ENCODE measurements at regions not wholly inside any gene's neighbourhood (a gene's known extent, or its start where the extent isn't known, plus 50 kb on each side); places are given as distances from the start of the nearest gene placed in this dataset.
"Not testable (repeated sequence)": the region's sequence is repeated elsewhere in the genome, so short reads cannot be mapped to it uniquely, and the experiment has no call there.

DNA sequence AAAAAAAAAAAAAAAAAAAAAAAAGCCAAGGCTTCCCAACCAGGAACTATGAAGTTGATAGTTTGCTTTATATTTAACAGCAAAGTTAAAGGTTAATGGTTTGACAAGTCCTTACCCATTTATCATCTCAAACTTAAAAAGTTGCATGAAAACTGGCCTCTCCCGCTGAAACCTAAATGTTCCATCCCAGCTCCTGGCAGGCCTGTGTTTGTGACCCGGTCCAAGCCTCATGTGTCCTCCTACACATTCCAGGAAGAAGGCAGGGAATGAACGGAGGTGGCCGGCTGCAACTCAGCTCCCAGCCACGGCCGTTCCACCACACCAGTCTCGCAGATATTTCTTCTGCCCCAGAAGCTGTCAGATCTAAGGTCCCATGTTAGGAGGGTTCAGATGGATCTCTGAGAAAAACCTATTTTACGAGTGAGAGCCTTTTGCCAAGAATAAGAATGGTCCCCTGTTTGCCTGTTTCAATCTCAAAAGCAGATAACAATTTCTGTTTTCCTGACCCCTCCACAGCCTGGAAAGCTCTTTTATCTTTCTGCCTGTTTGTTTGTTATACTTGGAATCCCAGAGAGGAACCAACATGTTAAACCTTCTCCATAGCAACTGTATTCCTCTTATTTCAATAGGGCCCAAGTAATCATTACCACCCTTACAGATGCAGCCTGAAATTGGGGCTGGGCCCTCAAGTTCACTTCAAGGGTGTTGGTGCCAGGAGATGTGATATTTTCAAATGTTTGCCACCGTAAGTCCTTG lies 56.5 kb downstream of the KCTD12 start:
- no peak for DNase-seq (ENCODE audit: low spot score)

DNA sequence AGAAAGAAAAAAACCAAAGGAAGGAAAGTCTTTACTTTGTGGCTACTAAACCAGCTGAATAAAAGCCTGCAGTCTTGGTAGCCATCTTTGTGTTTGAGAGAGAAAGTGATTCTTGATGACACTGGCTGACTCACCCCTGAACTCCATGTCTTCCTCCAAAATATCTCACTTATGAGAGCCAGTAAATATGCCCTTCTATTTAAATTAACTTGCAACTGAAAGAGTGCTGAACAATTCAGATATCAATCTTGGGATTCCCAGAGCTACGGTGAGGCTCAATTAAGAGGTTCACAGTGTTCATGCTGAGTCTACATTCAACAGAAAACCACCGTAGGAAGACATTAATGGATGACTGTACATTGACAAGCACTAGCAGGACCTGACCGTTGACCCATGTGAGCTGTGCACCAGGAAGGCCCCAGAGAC lies 57.9 kb downstream of the KCTD12 start:
- DNase-seq (ENCODE audit: low spot score): no peak

DNA sequence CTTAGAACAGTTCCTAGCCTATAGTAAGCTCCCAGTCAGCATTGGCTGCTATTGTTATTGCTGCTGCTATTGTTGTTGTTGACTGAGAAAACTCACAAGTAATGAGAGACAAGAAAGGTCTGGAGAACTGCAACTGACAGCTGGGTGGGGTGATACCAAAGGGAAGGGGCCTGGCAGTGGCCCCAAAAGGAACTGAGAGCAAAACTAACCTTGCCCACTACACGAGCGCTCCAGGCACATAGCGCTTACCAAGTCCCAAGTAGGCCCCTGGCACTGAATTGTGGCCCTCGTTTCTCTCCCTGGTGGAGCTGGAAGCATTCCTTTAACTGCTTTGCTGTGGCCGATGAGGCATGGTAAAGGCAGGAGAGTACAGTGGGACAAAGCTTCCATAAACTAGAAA lies 59.7 kb downstream of the KCTD12 start:
- DNase-seq (ENCODE audit: low spot score): no peak

GRCh38 chr13:76825430-76825829 lies 60.8 kb downstream of the KCTD12 start:
- DNase-seq (ENCODE audit: low spot score): no peak

- DNase-seq (ENCODE audit: low spot score): no peak
Observed at GRCh38 chr13:76823969-76824368, 62.2 kb downstream of the KCTD12 start.

GRCh38 chr13:76822698-76823267 lies 63.4 kb downstream of the KCTD12 start:
- no peak for DNase-seq (ENCODE audit: low spot score)

- not testable (repeated sequence) for DNase-seq (ENCODE audit: low spot score)
Observed at GRCh38 chr13:76821222-76821621, 65.0 kb downstream of the KCTD12 start.

- no peak for DNase-seq (ENCODE audit: low spot score)
Observed at GRCh38 chr13:76820759-76821158, 65.4 kb downstream of the KCTD12 start.

DNA sequence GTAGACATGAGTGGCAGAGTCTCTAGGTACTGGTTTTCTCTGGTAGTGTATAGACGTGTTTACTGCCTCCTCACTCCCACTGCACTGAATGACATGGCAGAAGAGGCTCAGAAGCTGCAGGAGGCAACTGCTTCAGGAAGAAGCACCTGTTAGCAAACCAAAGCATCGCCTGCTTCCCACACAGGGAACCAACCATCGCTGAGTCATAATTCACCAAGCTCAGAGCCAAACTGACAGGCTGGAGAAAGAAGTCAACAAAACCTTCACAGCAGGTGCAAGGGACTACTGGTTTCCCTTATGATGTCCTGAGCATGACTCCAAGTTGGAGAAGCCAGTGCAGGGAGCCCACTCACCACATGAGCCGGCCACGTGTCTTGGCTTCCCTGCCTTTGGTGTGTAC lies 69.8 kb downstream of the KCTD12 start:
- no peak for DNase-seq (ENCODE audit: low spot score)

GRCh38 chr13:76815344-76815743 lies 70.9 kb downstream of the KCTD12 start:
- DNase-seq (ENCODE audit: low spot score): no peak

DNA sequence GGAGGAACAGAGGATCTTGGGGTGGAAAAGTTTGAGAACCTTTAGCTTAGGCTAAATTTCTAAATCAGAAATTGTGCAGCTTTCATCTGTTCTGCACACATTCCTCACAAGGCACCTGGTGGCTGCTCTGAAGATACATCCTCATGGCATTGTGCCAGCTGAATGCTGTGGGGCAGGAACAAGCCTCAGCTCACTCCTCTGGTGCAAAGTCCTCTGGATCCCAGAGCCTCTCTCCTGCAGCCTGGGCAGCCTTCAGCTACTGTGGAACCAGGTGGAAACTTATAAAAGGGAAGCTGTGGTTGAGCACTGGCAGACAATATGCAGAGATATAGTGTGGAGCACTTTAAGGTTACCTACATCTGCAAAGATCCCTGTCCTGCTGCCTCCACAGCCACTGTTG lies 72.3 kb downstream of the KCTD12 start:
- DNase-seq (ENCODE audit: low spot score): no peak

DNA sequence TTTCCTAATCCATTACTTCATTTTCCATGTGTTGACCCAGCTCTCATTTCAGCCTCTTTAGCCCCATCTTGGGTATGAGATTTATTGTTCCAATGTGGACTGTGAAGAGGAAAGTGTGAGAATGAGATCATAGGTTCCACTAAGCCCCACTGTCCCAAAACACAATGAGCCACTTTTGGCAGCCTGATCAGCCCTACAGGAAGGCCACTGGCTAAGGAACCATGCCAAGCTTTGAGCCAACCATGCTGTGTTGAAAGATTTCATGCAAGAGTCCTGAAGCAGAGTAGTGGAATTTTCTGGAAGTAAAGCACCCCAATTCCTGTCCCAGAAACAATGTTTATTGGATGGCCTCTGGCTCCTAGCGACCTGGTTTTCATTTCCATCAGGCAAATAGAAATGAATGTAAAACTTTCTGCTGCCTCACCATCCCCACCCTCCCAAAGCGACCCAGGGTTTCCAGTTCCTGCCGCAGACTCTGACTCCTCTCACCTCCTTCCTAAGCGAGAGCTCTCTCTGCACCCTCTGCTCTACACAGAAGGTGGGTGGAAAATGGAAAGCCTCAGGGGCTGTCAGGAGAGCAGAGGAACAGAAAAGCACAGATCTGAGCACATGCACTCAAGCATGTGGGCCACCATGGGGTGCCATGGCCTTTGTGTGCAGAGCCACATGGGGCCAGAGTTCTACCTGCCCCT lies 73.1 kb downstream of the KCTD12 start:
- DNase-seq (ENCODE audit: low spot score): no peak

GRCh38 chr13:76812206-76812897 lies 73.9 kb downstream of the KCTD12 start:
- no peak for DNase-seq (ENCODE audit: low spot score)

- DNase-seq (ENCODE audit: low spot score): no peak
Observed at GRCh38 chr13:76809389-76809788, 76.8 kb downstream of the KCTD12 start.

GRCh38 chr13:76808927-76809326 lies 77.3 kb downstream of the KCTD12 start:
- no peak for DNase-seq (ENCODE audit: low spot score)

- DNase-seq (ENCODE audit: low spot score): no peak
Observed at GRCh38 chr13:76804801-76805200, 81.4 kb downstream of the KCTD12 start.

DNA sequence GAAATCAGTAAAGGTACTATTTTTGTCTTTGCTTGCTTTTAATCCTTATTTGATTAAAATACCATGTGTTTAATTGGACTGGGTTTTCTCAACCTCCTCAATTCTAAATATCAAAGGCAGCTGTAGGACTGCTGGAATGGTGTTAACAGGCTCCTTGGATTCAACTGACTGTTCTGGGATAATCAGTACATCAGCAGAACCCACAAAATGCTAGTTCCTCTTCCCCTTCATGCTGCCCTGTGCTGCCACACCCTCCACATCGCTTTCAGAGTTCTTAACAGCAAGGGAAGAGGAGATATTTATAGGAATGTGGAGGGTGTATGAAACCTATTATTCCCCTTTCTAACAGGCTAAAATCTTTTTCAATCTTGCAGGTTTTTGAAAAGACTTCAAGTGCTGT lies 82.4 kb downstream of the KCTD12 start:
- DNase-seq (ENCODE audit: low spot score): no peak

DNA sequence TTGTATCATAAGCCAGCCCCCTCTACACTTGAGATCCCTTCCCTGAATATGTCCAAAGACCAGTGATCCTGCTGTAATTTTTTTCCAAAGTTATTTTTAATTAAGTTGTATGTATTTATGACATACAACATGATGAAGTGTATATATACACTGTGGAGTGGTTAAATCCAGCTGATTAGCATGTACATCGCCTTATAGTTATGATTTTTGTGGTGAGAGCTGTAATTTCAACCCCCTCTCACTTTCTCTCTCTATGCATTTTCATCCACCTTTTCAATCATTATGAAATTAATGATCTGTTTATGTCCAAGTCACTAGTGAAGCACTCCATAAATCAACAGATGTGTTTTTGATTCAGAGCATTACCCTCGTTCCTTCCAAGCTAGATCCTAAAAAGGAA lies 85.3 kb downstream of the KCTD12 start:
- no peak for DNase-seq (ENCODE audit: low spot score)

DNA sequence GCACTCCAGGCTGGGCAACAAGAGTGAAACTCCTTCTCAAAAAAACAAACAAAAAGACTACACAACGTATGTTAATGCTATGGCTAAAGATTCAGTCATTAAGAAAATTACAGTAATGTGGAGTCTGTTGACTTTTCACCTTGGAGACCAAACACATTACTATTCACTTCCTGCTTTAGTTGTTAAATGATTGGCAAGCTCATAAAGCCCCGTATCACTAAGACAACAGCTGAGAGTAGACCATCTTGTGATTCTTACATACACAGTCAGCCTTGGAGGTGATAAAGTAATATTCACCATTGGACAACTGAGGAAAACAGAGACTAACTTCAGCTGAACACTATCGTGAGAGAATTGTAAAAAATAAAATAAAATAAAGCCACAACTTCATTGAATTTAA lies 86.5 kb downstream of the KCTD12 start:
- DNase-seq (ENCODE audit: low spot score): no peak

DNA sequence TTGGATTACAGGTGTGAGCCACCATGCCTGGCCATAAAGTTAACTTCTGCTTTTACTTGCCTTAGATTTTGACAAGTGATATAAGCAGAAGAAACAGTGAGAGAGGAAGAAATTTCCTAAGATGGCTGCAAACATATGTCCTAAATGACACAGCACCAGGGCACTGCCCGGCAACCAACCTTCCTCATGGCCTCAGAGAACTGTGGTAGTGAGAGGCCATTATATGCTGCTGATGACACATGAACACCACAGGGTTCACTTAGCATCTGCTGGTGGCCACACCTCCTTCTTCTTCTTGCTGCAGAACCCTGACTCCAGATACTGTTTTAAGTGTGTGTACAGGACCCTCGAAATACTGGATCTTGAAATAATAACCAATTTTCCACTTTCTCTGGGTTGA lies 88.2 kb downstream of the KCTD12 start:
- DNase-seq (ENCODE audit: low spot score): no peak

GRCh38 chr13:76797361-76797760 lies 88.8 kb downstream of the KCTD12 start:
- DNase-seq (ENCODE audit: low spot score): no peak

- DNase-seq (ENCODE audit: low spot score): no peak
Observed at GRCh38 chr13:76796851-76797250, 89.4 kb downstream of the KCTD12 start.

Data from hepatic stellate cell (primary cell).